NOMO-1 treated with dmso at 0.1 percent for 144 hours (cell line): ENCODE measurements at regions not wholly inside any gene's neighbourhood (a gene's known extent, or its start where the extent isn't known, plus 50 kb on each side); places are given as distances from the start of the nearest gene placed in this dataset.
"Not testable (repeated sequence)": the region's sequence is repeated elsewhere in the genome, so short reads cannot be mapped to it uniquely, and the experiment has no call there.

Experiments
- DNase-seq: peaks from one replicate; lab custom pipeline; 2025; ENCODE audit not compliant: unreplicated experiment; lab: John Stamatoyannopoulos, UW

- no peak for DNase-seq
Observed at GRCh38 chr5:56733580-56733979, 81.8 kb upstream of the MAP3K1 start.

- no peak for DNase-seq
Observed at GRCh38 chr5:56732121-56732520, 83.2 kb upstream of the MAP3K1 start.

- DNase-seq = not testable (repeated sequence)
Observed at GRCh38 chr5:56731473-56731872, 83.9 kb upstream of the MAP3K1 start.

GRCh38 chr5:56729488-56729887 is 85.9 kb upstream of the MAP3K1 start:
- DNase-seq = no peak

- no peak for DNase-seq
Observed at GRCh38 chr5:56725711-56726411, 89.5 kb upstream of the MAP3K1 start.

- DNase-seq = not testable (repeated sequence)
Observed at GRCh38 chr5:56724857-56725256, 90.5 kb upstream of the MAP3K1 start.

GRCh38 chr5:56722317-56722716 is 93.0 kb upstream of the MAP3K1 start:
- DNase-seq = no peak

GRCh38 chr5:56717253-56717987 is 97.9 kb upstream of the MAP3K1 start:
- DNase-seq = no peak

- no peak for DNase-seq
Observed at GRCh38 chr5:56715986-56716385, 99.4 kb upstream of the MAP3K1 start.

GRCh38 chr5:56712895-56713591 is 102.3 kb upstream of the MAP3K1 start:
- no peak for DNase-seq

GRCh38 chr5:56710826-56711590 is 104.3 kb upstream of the MAP3K1 start:
- DNase-seq = no peak

- DNase-seq = no peak
Observed at GRCh38 chr5:56706504-56706903, 108.8 kb upstream of the MAP3K1 start.

- DNase-seq = no peak
Observed at GRCh38 chr5:56705217-56705616, 110.1 kb upstream of the MAP3K1 start.

GRCh38 chr5:56703952-56704351 is 111.4 kb upstream of the MAP3K1 start:
- DNase-seq = no peak

- no peak for DNase-seq
Observed at GRCh38 chr5:56700711-56701110, 114.6 kb upstream of the MAP3K1 start.

GRCh38 chr5:56699538-56699937 is 115.8 kb upstream of the MAP3K1 start:
- no peak for DNase-seq

GRCh38 chr5:56698463-56699381 is 116.6 kb upstream of the MAP3K1 start:
- no peak for DNase-seq

GRCh38 chr5:56696900-56697299 is 118.4 kb upstream of the MAP3K1 start:
- no peak for DNase-seq

GRCh38 chr5:56693220-56693579 is 122.1 kb upstream of the MAP3K1 start:
- DNase-seq = no peak
